ENCODE measurements at regions not wholly inside any gene's neighbourhood (a gene's known extent, or its start where the extent isn't known, plus 50 kb on each side); places are given as distances from the start of the nearest gene placed in this dataset.
"Not testable (repeated sequence)": the region's sequence is repeated elsewhere in the genome, so short reads cannot be mapped to it uniquely, and the experiment has no call there.

DNA sequence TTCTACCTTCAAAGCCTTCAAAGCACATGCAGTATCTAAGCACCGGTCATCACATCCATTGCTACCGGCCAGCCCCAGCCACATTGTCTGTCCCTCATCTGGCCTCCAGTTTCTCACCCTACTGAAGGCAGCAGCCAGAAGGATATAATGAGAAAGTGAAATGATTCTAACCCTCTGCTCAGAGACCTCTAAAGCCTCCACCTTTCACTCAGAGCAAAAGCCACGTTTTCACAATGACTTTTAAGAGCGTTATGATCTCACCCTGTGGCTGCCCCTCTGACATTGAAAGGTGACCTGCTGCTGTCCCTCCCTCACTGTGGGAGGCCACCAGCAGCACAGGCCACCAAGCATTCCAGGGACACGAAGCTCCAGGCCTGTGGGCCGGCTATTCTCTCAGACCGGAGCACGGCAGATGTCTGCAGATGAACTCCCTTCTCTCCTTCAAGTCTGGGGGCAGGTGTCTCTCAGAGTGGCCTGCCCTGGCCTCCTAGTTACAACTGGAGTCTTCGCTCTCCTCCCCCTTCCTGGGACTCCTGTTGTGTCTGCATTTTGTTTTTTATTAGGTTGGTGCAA lies 94.9 kb upstream of the EEPD1 start:
- no TSS peak for BruUV-seq (replicated peaks)
- CTCF ChIA-PET = no interaction called here
- TF ChIP-seq TBL1XR1 (IDR thresholded peaks at IDR 0.05; ENCODE audit: low read depth, low read length) (no peak), MXI1 (IDR thresholded peaks at IDR 0.05; ENCODE audit: low read depth, low read length) (no peak), RUNX3 (IDR thresholded peaks at IDR 0.05; ENCODE audit: low read length) (peak; percentile 58), SMC3 (IDR thresholded peaks at IDR 0.05; ENCODE audit: borderline replicate concordance, low read length) (no peak), GABPA (IDR thresholded peaks at IDR 0.05; ENCODE audit: low read depth) (0 out of 2 replicates have a peak, but pooled peaks have one; percentile 3), JUNB (IDR thresholded peaks at IDR 0.05) (peak; percentile 73), ZNF384 (IDR thresholded peaks at IDR 0.05; ENCODE audit: borderline replicate concordance, low read depth, low read length) (no peak), BCL11A (IDR thresholded peaks at IDR 0.05; ENCODE audit: low read depth, low read length) (0 out of 2 replicates have a peak, but pooled peaks have one; percentile 5)
- TF ChIP-seq, protein P1, sequence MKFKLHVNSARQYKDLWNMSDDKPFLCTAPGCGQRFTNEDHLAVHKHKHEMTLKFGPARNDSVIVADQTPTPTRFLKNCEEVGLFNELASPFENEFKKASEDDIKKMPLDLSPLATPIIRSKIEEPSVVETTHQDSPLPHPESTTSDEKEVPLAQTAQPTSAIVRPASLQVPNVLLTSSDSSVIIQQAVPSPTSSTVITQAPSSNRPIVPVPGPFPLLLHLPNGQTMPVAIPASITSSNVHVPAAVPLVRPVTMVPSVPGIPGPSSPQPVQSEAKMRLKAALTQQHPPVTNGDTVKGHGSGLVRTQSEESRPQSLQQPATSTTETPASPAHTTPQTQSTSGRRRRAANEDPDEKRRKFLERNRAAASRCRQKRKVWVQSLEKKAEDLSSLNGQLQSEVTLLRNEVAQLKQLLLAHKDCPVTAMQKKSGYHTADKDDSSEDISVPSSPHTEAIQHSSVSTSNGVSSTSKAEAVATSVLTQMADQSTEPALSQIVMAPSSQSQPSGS (IDR thresholded peaks at IDR 0.05; ENCODE audit: low read length) = peak; percentile 50; the same call in 1 of the 2 replicates
- H3K27me3 ChIP-seq (replicated peaks in 1 of 2; ENCODE audit: control insufficient read depth in 2 of 2, insufficient read depth in 2 of 2, low read length in 1 of 2) = no peaks in the 10 kb centered on the region
- ATAC-seq = peak; percentile 89
- no peaks in the 10 kb centered on the region for H3K36me3 ChIP-seq (ENCODE audit: control insufficient read depth in 2 of 2, insufficient read depth in 2 of 2, low read length in 1 of 2)
- peak overlapping the region; percentile 81 for H3K4me2 ChIP-seq (ENCODE audit: control insufficient read depth, insufficient read depth)
- RAD21 ChIA-PET (ENCODE audit: unreplicated experiment) = no interaction called here
- SMC1A ChIA-PET (ENCODE audit: uncharacterized antibody, unreplicated experiment) = interaction anchor here (1.3 to 1.6 kb wide), 2 partner anchors 9 kb away, joined by 3 to 7 read pairs; no protein-coding TSS in a partner anchor
- no peaks in the 10 kb centered on the region for H3K79me2 ChIP-seq (ENCODE audit: control insufficient read depth, insufficient read depth, low read length)
- intact Hi-C loops (cut with micrococcal nuclease; ENCODE audit: unreplicated experiment) = no loop called here
- FAIRE-seq = no peak
- in situ Hi-C loops (cut with MboI) = no loop called here
- no peaks in the 10 kb centered on the region for H3K9me3 ChIP-seq (replicated peaks; ENCODE audit: control insufficient read depth, insufficient read depth, low read length)
- no peaks in the 10 kb centered on the region for H4K20me1 ChIP-seq (ENCODE audit: control insufficient read depth, insufficient read depth)
- no peak for DNase-seq (ENCODE audit: low read depth, low spot score)
- no peak overlapping the region; the same call in 1 of the 2 replicates for H2AFZ ChIP-seq (ENCODE audit: control insufficient read depth, low read depth, low read length)
- 41% methylated on average over 9 of the region's 9 CpGs for WGBS (ENCODE audit: insufficient coverage, insufficient replicate concordance, low lambda C conversion rate, missing lambda C conversion rate)
- POLR2A ChIA-PET = no interaction called here
- H3K27ac ChIP-seq (ENCODE audit: control insufficient read depth, insufficient read depth) = peak overlapping the region; percentile 8; the same call in 1 of the 2 replicates
- H3K4me1 ChIP-seq (ENCODE audit: control insufficient read depth, insufficient read depth, low read length) = peaks cover 18% of the 10 kb centered on the region
- peak overlapping the region; percentile 43; the same call in 1 of the 2 replicates for H3K4me3 ChIP-seq
- H3K9ac ChIP-seq (ENCODE audit: control insufficient read depth, insufficient read depth, low read length) = no peak overlapping the region

DNA sequence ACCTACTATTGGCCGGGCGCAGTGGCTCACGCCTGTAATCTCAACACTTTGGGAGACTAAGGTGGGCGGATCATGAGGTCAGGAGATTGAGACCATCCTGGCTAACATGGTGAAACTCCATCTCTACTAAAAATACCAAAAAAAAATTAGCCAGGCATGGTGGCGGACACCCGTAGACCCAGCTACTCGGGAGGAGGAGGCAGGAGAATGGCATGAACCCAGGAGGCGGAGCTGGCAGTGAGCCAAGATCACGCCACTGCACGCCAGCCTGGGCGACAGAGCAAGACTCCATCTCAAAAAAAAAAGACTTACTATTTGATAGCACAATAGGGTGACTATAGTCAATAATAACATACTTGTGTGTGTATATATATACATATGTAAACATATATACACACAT lies 92.7 kb upstream of the EEPD1 start:
- H4K20me1 ChIP-seq (ENCODE audit: control insufficient read depth, insufficient read depth); FAIRE-seq; H3K27ac ChIP-seq (ENCODE audit: control insufficient read depth, insufficient read depth); CTCF ChIA-PET; H2AFZ ChIP-seq (ENCODE audit: control insufficient read depth, low read depth, low read length); RAD21 ChIA-PET (ENCODE audit: unreplicated experiment); in situ Hi-C loops (cut with MboI); intact Hi-C loops (cut with micrococcal nuclease; ENCODE audit: unreplicated experiment); H3K27me3 ChIP-seq (replicated peaks in 1 of 2; ENCODE audit: control insufficient read depth in 2 of 2, insufficient read depth in 2 of 2, low read length in 1 of 2); H3K4me2 ChIP-seq (ENCODE audit: control insufficient read depth, insufficient read depth); H3K9me3 ChIP-seq (replicated peaks; ENCODE audit: control insufficient read depth, insufficient read depth, low read length); H3K36me3 ChIP-seq (ENCODE audit: control insufficient read depth in 2 of 2, insufficient read depth in 2 of 2, low read length in 1 of 2); H3K4me3 ChIP-seq; DNase-seq (ENCODE audit: low read depth, low spot score); ATAC-seq; H3K79me2 ChIP-seq (ENCODE audit: control insufficient read depth, insufficient read depth, low read length); POLR2A ChIA-PET; BruUV-seq (replicated peaks); H3K9ac ChIP-seq (ENCODE audit: control insufficient read depth, insufficient read depth, low read length): not testable (repeated sequence)
- WGBS (ENCODE audit: insufficient coverage, insufficient replicate concordance, low lambda C conversion rate, missing lambda C conversion rate) = 98% methylated on average over 6 of the region's 11 CpGs
- SMC1A ChIA-PET (ENCODE audit: uncharacterized antibody, unreplicated experiment) = interaction anchor here (1.0 kb wide), 1 partner anchor 11 kb away, joined by 3 read pairs; no protein-coding TSS in a partner anchor
- peaks cover 18% of the 10 kb centered on the region for H3K4me1 ChIP-seq (ENCODE audit: control insufficient read depth, insufficient read depth, low read length)
